HL-60 (cell line): ENCODE measurements at regions not wholly inside any gene's neighbourhood (a gene's known extent, or its start where the extent isn't known, plus 50 kb on each side); places are given as distances from the start of the nearest gene placed in this dataset.

ENCODE experiments used
- GABPA ChIP-seq: IDR thresholded peaks from 2 replicates; pipeline ENCODE4 v1.6.1; 2012; ENCODE audit warnings: low read depth
- TF ChIP-seq, protein P1 (sequence below): IDR thresholded peaks from one replicate; pipeline ENCODE4 v1.5.1; 2011; ENCODE audit warnings: low read length, control low read depth, inconsistent platforms; ENCODE audit not compliant: insufficient read depth

DNA sequence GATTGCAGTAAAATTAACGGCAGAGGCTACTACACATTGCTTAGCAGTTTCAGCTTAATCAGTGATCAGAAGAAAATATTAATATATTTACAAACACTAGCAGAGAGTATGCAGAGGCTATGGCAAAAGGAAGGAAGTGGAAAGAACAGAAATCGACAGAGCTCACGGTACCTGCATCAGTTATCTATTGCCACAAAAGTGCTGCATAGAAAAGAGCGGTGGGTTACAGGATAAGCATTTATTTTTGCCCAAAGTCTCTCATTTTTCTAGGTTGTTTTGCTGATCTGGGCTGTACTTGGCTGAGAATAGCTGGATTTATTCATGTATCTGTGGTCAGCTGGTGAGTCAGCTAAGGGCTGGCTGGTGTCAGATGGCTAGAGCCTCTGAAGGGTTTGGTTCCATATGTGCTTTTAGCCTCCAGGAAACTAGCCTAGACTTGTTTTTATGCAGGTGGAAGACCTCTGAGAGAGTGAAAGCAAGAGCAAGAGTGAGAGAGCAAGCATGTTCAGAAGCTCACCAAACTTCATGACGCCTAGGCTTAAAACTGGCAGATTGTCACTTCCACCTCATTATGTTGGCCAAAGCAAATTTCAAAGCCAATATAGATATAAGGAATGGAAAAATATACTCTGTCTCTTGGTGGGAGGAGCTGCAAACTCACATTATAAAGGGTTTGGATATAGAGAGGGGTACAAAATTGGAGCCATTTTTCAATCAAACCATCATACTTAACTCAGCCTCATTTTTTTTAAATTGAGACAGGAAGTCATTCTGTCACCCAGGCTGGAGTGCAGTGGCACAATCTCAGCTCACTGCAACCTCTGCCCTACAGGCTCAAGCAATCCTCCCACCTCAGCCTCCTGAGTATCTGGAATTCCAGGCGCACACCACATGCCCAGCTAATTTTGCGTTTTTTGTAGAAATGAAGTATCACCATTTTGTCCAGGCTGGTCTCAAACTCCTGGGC, 153.2 kb upstream of the RPL34 start:
- TF ChIP-seq, protein P1, sequence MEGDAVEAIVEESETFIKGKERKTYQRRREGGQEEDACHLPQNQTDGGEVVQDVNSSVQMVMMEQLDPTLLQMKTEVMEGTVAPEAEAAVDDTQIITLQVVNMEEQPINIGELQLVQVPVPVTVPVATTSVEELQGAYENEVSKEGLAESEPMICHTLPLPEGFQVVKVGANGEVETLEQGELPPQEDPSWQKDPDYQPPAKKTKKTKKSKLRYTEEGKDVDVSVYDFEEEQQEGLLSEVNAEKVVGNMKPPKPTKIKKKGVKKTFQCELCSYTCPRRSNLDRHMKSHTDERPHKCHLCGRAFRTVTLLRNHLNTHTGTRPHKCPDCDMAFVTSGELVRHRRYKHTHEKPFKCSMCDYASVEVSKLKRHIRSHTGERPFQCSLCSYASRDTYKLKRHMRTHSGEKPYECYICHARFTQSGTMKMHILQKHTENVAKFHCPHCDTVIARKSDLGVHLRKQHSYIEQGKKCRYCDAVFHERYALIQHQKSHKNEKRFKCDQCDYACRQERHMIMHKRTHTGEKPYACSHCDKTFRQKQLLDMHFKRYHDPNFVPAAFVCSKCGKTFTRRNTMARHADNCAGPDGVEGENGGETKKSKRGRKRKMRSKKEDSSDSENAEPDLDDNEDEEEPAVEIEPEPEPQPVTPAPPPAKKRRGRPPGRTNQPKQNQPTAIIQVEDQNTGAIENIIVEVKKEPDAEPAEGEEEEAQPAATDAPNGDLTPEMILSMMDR = no peak
- TF ChIP-seq GABPA = no peak
